ENCODE measurements at regions not wholly inside any gene's neighbourhood (a gene's known extent, or its start where the extent isn't known, plus 50 kb on each side); places are given as distances from the start of the nearest gene placed in this dataset.

- Histone ChIP-seq H3K36me3 (ENCODE audit: control insufficient read depth, insufficient read depth, low read length) (no peaks in the 10 kb centered on the region), H4K20me1 (ENCODE audit: control insufficient read depth, extremely low read depth, insufficient read depth, low read length) (no peaks in the 10 kb centered on the region), H3K27ac (ENCODE audit: insufficient read depth, low read length) (no peak overlapping the region), H3K4me1 (ENCODE audit: control insufficient read depth, extremely low read depth, insufficient read depth, low read length) (no peaks in the 10 kb centered on the region), H3K9ac (ENCODE audit: insufficient read depth, low read length) (no peak overlapping the region), H2AFZ (ENCODE audit: low read length) (no peak overlapping the region), H3K9me3 (ENCODE audit: control insufficient read depth, insufficient read depth, low read depth, low read length) (no peaks in the 10 kb centered on the region), H3K4me2 (ENCODE audit: extremely low read depth, insufficient read depth, low read length) (no peak overlapping the region), H3K27me3 (ENCODE audit: control insufficient read depth, insufficient read depth, low read length) (peaks cover 3% of the 10 kb centered on the region), H3K79me2 (ENCODE audit: control insufficient read depth, insufficient read depth, low read length) (no peaks in the 10 kb centered on the region), H3K4me3 (replicated peaks in 1 of 4; ENCODE audit: control extremely low read depth in 1 of 4, insufficient read depth in 1 of 4, low read depth in 3 of 4, low read length in 4 of 4) (no peak overlapping the region)
- no peak for TF ChIP-seq CTCF (conservative IDR thresholded peaks at IDR 0.05 in 1 of 2, IDR thresholded peaks at IDR 0.05 in 1 of 2; ENCODE audit: low read depth in 1 of 2, low read length in 2 of 2)
- TF ChIP-seq EZH2 (IDR thresholded peaks at IDR 0.05; ENCODE audit: low read length, missing control alignments): no peak
- no peak for DNase-seq (ENCODE audit: low read depth in 2 of 2)
Measured at GRCh38 chr5:171538681-171539080, 119.2 kb downstream of the FGF18 start.

GRCh38 chr5:171540865-171541264 lies 121.4 kb downstream of the FGF18 start:
- Histone ChIP-seq H3K27me3 (ENCODE audit: control insufficient read depth, insufficient read depth, low read length) (peaks cover 3% of the 10 kb centered on the region), H3K4me3 (replicated peaks in 1 of 4; ENCODE audit: control extremely low read depth in 1 of 4, insufficient read depth in 1 of 4, low read depth in 3 of 4, low read length in 4 of 4) (no peak overlapping the region), H3K4me2 (ENCODE audit: extremely low read depth, insufficient read depth, low read length) (no peak overlapping the region), H3K79me2 (ENCODE audit: control insufficient read depth, insufficient read depth, low read length) (no peaks in the 10 kb centered on the region), H2AFZ (ENCODE audit: low read length) (no peak overlapping the region), H3K9me3 (ENCODE audit: control insufficient read depth, insufficient read depth, low read depth, low read length) (no peaks in the 10 kb centered on the region), H3K27ac (ENCODE audit: insufficient read depth, low read length) (no peak overlapping the region), H3K36me3 (ENCODE audit: control insufficient read depth, insufficient read depth, low read length) (no peaks in the 10 kb centered on the region), H3K9ac (ENCODE audit: insufficient read depth, low read length) (no peak overlapping the region), H4K20me1 (ENCODE audit: control insufficient read depth, extremely low read depth, insufficient read depth, low read length) (no peaks in the 10 kb centered on the region), H3K4me1 (ENCODE audit: control insufficient read depth, extremely low read depth, insufficient read depth, low read length) (no peaks in the 10 kb centered on the region)
- no peak for DNase-seq (ENCODE audit: low read depth in 2 of 2)
- TF ChIP-seq EZH2 (IDR thresholded peaks at IDR 0.05; ENCODE audit: low read length, missing control alignments) (no peak), CTCF (conservative IDR thresholded peaks at IDR 0.05 in 1 of 2, IDR thresholded peaks at IDR 0.05 in 1 of 2; ENCODE audit: low read depth in 1 of 2, low read length in 2 of 2) (no peak)

- Histone ChIP-seq H3K79me2 (ENCODE audit: control insufficient read depth, insufficient read depth, low read length) (no peaks in the 10 kb centered on the region), H3K9me3 (ENCODE audit: control insufficient read depth, insufficient read depth, low read depth, low read length) (no peaks in the 10 kb centered on the region), H4K20me1 (ENCODE audit: control insufficient read depth, extremely low read depth, insufficient read depth, low read length) (no peaks in the 10 kb centered on the region), H3K9ac (ENCODE audit: insufficient read depth, low read length) (no peak overlapping the region), H2AFZ (ENCODE audit: low read length) (no peak overlapping the region), H3K27me3 (ENCODE audit: control insufficient read depth, insufficient read depth, low read length) (peaks cover 3% of the 10 kb centered on the region), H3K36me3 (ENCODE audit: control insufficient read depth, insufficient read depth, low read length) (no peaks in the 10 kb centered on the region), H3K27ac (ENCODE audit: insufficient read depth, low read length) (no peak overlapping the region), H3K4me2 (ENCODE audit: extremely low read depth, insufficient read depth, low read length) (no peak overlapping the region), H3K4me3 (replicated peaks in 1 of 4; ENCODE audit: control extremely low read depth in 1 of 4, insufficient read depth in 1 of 4, low read depth in 3 of 4, low read length in 4 of 4) (no peak overlapping the region), H3K4me1 (ENCODE audit: control insufficient read depth, extremely low read depth, insufficient read depth, low read length) (no peaks in the 10 kb centered on the region)
- TF ChIP-seq CTCF (conservative IDR thresholded peaks at IDR 0.05 in 1 of 2, IDR thresholded peaks at IDR 0.05 in 1 of 2; ENCODE audit: low read depth in 1 of 2, low read length in 2 of 2) (no peak), EZH2 (IDR thresholded peaks at IDR 0.05; ENCODE audit: low read length, missing control alignments) (no peak)
- DNase-seq (ENCODE audit: low read depth in 2 of 2): no peak
Measured at GRCh38 chr5:171541341-171541776, 121.9 kb downstream of the FGF18 start.

Measured in fibroblast of lung (primary cell).